ENCODE measurements at regions not wholly inside any gene's neighbourhood (a gene's known extent, or its start where the extent isn't known, plus 50 kb on each side); places are given as distances from the start of the nearest gene placed in this dataset.

GRCh38 chr5:112630246-112631009, 107.3 kb upstream of the APC start:
- no peak for TF ChIP-seq CTCF (conservative IDR thresholded peaks at IDR 0.05)
- TF ChIP-seq ZFX (IDR thresholded peaks at IDR 0.05): no peak

Data from C4-2B (cell line).